Spleen (tissue), 11 donors: ENCODE measurements at regions not wholly inside any gene's neighbourhood (a gene's known extent, or its start where the extent isn't known, plus 50 kb on each side); places are given as distances from the start of the nearest gene placed in this dataset.

ENCODE experiments used
- DNase-seq: peaks from one replicate; pipeline ENCODE4 v3.0.0-alpha.2; 2020
- H3K27ac ChIP-seq, 8 donors: fragments of 200-600 bp; sonication (generic) in 7 of 8; 1 replicate in 4 of 8; 2 replicates in 4 of 8; pipeline versions ENCODE4 v1.5.0 to v1.8.0; 2016 to 2021; ENCODE audit warnings: inconsistent platforms in 4 of 8, mild to moderate bottlenecking in 4 of 8, moderate library complexity in 1 of 8
- H3K27me3 ChIP-seq, 7 donors: fragments of 200-600 bp; sonication (generic) in 6 of 7; replicated peaks in 1 of 7; 1 replicate in 4 of 7; 2 replicates in 3 of 7; pipeline versions ENCODE4 v1.5.0 to v1.8.0; 2016 to 2021; ENCODE audit warnings: inconsistent platforms in 3 of 7, mild to moderate bottlenecking in 1 of 7
- H3K36me3 ChIP-seq, 6 donors: fragments of 200-600 bp; sonication (generic) in 5 of 6; 1 replicate in 4 of 6; 2 replicates in 2 of 6; pipeline versions ENCODE4 v1.5.0 to v1.8.0; 2016 to 2021; ENCODE audit warnings: inconsistent platforms in 2 of 6
- H3K4me1 ChIP-seq, 6 donors: fragments of 200-600 bp; sonication (generic) in 5 of 6; 1 replicate in 3 of 6; 2 replicates in 3 of 6; pipeline versions ENCODE4 v1.5.0 to v1.8.0; 2016 to 2021; ENCODE audit warnings: inconsistent platforms in 3 of 6
- H3K4me3 ChIP-seq, 8 donors: fragments of 200-600 bp; sonication (generic) in 7 of 8; 1 replicate in 4 of 8; 2 replicates in 4 of 8; pipeline versions ENCODE4 v1.5.0 to v1.8.0; 2016 to 2021; ENCODE audit warnings: inconsistent platforms in 4 of 8, mild to moderate bottlenecking in 4 of 8, moderate library complexity in 2 of 8
- H3K9me3 ChIP-seq, 8 donors: fragments of 200-600 bp; sonication (generic) in 7 of 8; 1 replicate in 4 of 8; 2 replicates in 4 of 8; pipeline versions ENCODE4 v1.5.0 to v1.8.0; 2016 to 2021; ENCODE audit warnings: inconsistent platforms in 4 of 8
- CTCF ChIP-seq, 11 experiments: fragments of 200-600 bp in 7 of 11; fragments of 450-650 bp in 4 of 11; sonication (generic) in 4 of 11; IDR thresholded peaks in 8 of 11; conservative IDR thresholded peaks in 3 of 11; 1 replicate in 7 of 11; 2 replicates in 4 of 11; pipeline versions ENCODE4 v1.4.0 to v1.8.0; 2016 to 2021; ENCODE audit warnings: antibody characterized with exemption in 11 of 11, inconsistent platforms in 4 of 11, mild to moderate bottlenecking in 1 of 11
- POLR2A ChIP-seq, 3 donors: fragments of 450-650 bp; IDR thresholded peaks; one replicate each; pipeline ENCODE4 v1.5.1; 2017; ENCODE audit warnings: antibody characterized with exemption in 3 of 3, mild to moderate bottlenecking in 1 of 3
- POLR2AphosphoS5 ChIP-seq, 3 donors: sonication (generic); formaldehyde crosslinking; IDR thresholded peaks; one replicate each; pipeline ENCODE4 v1.5.1; 2017; ENCODE audit warnings: antibody characterized with exemption in 3 of 3
- WGBS, 5 donors: extraction: QIAGEN DNeasy Blood & Tissue Kit in 3 of 5; methylation state at CpG; one replicate each; pipeline versions ENCODE4 v1.1.5 to v1.1.7; 2013 to 2018; 5-methylcytosine and 5-hydroxymethylcytosine counted together
- intact Hi-C: fragments of 100-400 bp; cut with DNase I; formaldehyde crosslinking; loops from one replicate; pipeline ENCODE4 v1.15.0; 2023; ENCODE audit warnings: low total_unique reads
- donor health status: healthy with polysubstance abuse.
- donor health status: DM: no; HTN: no; CAD: no; lungs with moderate emphysema.
- donor health status: DM: no; HTN: no; CAD: no.
- donor health status: Bipolar disorder and iron deficiency.
- donor health status: healthy.
- donor health status: DM: no; HTN: no; CAD: no.
- donor health status: DM: yes; HTN: yes; CAD: no.

GRCh38 chr12:114917307-114917706 is 233.3 kb upstream of the TBX3 start:
- TF ChIP-seq CTCF (IDR thresholded peaks at IDR 0.05 in 8 of 11, conservative IDR thresholded peaks at IDR 0.05 in 3 of 11) (no peak), POLR2AphosphoS5 (IDR thresholded peaks at IDR 0.05) (no peak), POLR2A (IDR thresholded peaks at IDR 0.05) (no peak)
- Histone ChIP-seq H3K9me3 (peaks cover 0 to 42% (median 7%) of the 10 kb centered on the region in 8 donors), H3K27me3 (no peaks in the 10 kb centered on the region), H3K4me3 (no peak overlapping the region), H3K4me1 (no peaks in the 10 kb centered on the region), H3K27ac (no peak overlapping the region), H3K36me3 (no peaks in the 10 kb centered on the region)
- DNase-seq = no peak
- 84 to 90% (median 89%) methylated on average over 6 of the region's 6 CpGs for WGBS, 5 donors
- intact Hi-C loops = no loop called here

GRCh38 chr12:114916541-114916940 is 232.6 kb upstream of the TBX3 start:
- no peaks in the 10 kb centered on the region for H3K36me3 ChIP-seq
- no peak overlapping the region for H3K27ac ChIP-seq
- no peaks in the 10 kb centered on the region for H3K4me1 ChIP-seq
- H3K4me3 ChIP-seq = no peak overlapping the region
- TF ChIP-seq POLR2A (IDR thresholded peaks at IDR 0.05) (no peak), POLR2AphosphoS5 (IDR thresholded peaks at IDR 0.05) (no peak), CTCF (IDR thresholded peaks at IDR 0.05 in 8 of 11, conservative IDR thresholded peaks at IDR 0.05 in 3 of 11) (no peak)
- peaks cover 0 to 38% (median 5%) of the 10 kb centered on the region in 8 donors for H3K9me3 ChIP-seq
- no peak for DNase-seq
- 64 to 77% (median 71%) methylated on average over 11 to 12 of the region's 12 CpGs for WGBS, 5 donors
- H3K27me3 ChIP-seq = no peaks in the 10 kb centered on the region
- intact Hi-C loops = no loop called here

- no peaks in the 10 kb centered on the region for H3K36me3 ChIP-seq
- no peak overlapping the region for H3K27ac ChIP-seq
- no peaks in the 10 kb centered on the region for H3K4me1 ChIP-seq
- no peak for DNase-seq
- 62 to 79% (median 72%) methylated on average over 3 of the region's 3 CpGs for WGBS, 5 donors
- peaks cover 0 to 34% (median 4%) of the 10 kb centered on the region in 8 donors for H3K9me3 ChIP-seq
- no peaks in the 10 kb centered on the region for H3K27me3 ChIP-seq
- TF ChIP-seq POLR2AphosphoS5 (IDR thresholded peaks at IDR 0.05) = no peak
- no peak for TF ChIP-seq CTCF (IDR thresholded peaks at IDR 0.05 in 8 of 11, conservative IDR thresholded peaks at IDR 0.05 in 3 of 11)
- TF ChIP-seq POLR2A (IDR thresholded peaks at IDR 0.05) = no peak
- H3K4me3 ChIP-seq = no peak overlapping the region
- intact Hi-C loops = no loop called here
Observed at GRCh38 chr12:114916124-114916523, 232.1 kb upstream of the TBX3 start.

- 66 to 79% (median 70%) methylated on average over 10 of the region's 10 CpGs for WGBS, 5 donors
- intact Hi-C loops = no loop called here
- no peak for TF ChIP-seq POLR2AphosphoS5 (IDR thresholded peaks at IDR 0.05)
- no peak for TF ChIP-seq CTCF (IDR thresholded peaks at IDR 0.05 in 8 of 11, conservative IDR thresholded peaks at IDR 0.05 in 3 of 11)
- no peak for TF ChIP-seq POLR2A (IDR thresholded peaks at IDR 0.05)
- DNase-seq = no peak
- Histone ChIP-seq H3K36me3 (no peaks in the 10 kb centered on the region), H3K4me3 (no peak overlapping the region), H3K9me3 (peaks cover 0 to 29% (median 4%) of the 10 kb centered on the region in 8 donors), H3K27me3 (no peaks in the 10 kb centered on the region), H3K27ac (no peak overlapping the region), H3K4me1 (no peaks in the 10 kb centered on the region)
Observed at GRCh38 chr12:114913871-114914801, 230.2 kb upstream of the TBX3 start.
